ENCODE measurements at regions not wholly inside any gene's neighbourhood (a gene's known extent, or its start where the extent isn't known, plus 50 kb on each side); places are given as distances from the start of the nearest gene placed in this dataset.

DNA sequence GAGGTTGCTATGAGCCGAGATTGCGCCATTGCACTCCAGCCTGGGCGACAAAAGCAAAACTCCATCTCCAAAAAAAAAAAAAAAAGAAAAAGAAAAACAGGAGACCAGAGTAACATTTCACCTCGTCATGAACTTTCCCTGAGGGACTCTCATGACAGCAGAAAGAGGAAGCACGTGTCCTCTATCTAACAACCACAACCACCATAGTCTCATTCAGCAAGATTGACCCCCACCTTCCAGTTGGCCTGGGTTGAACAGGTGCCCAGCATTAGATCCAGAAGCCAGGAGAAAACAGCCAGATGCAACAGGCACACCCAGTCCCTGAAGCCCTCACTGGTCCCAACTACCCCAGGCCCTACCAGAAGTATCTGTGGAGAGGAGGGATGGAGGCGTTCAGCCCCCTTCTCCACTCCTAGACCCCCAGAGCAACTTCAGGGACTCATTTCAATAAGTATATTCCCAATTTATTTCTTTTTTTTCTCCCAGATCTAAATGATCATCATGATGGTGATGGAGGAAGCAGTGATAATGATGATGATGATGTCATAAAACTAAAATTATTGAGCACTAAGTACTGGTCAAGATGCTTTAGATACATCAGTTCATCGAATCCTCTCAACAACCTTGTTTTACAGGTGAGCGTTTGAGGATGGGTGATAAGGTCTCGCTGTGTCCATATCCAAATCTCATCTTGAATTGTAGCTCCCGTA lies 235.0 kb downstream of the EFCAB11 start:
- TF ChIP-seq, protein P1, sequence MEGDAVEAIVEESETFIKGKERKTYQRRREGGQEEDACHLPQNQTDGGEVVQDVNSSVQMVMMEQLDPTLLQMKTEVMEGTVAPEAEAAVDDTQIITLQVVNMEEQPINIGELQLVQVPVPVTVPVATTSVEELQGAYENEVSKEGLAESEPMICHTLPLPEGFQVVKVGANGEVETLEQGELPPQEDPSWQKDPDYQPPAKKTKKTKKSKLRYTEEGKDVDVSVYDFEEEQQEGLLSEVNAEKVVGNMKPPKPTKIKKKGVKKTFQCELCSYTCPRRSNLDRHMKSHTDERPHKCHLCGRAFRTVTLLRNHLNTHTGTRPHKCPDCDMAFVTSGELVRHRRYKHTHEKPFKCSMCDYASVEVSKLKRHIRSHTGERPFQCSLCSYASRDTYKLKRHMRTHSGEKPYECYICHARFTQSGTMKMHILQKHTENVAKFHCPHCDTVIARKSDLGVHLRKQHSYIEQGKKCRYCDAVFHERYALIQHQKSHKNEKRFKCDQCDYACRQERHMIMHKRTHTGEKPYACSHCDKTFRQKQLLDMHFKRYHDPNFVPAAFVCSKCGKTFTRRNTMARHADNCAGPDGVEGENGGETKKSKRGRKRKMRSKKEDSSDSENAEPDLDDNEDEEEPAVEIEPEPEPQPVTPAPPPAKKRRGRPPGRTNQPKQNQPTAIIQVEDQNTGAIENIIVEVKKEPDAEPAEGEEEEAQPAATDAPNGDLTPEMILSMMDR (IDR thresholded peaks at IDR 0.05; ENCODE audit: extremely low read depth, insufficient read depth, missing control alignments) = no peak
- DNase-seq (ENCODE audit: low spot score) = no peak
- in situ Hi-C loops (cut with MboI; ENCODE audit: low pct_unique_long_range_greater_than_20kb, low sequenced_read_pairs, unreplicated experiment) = no loop called here

DNA sequence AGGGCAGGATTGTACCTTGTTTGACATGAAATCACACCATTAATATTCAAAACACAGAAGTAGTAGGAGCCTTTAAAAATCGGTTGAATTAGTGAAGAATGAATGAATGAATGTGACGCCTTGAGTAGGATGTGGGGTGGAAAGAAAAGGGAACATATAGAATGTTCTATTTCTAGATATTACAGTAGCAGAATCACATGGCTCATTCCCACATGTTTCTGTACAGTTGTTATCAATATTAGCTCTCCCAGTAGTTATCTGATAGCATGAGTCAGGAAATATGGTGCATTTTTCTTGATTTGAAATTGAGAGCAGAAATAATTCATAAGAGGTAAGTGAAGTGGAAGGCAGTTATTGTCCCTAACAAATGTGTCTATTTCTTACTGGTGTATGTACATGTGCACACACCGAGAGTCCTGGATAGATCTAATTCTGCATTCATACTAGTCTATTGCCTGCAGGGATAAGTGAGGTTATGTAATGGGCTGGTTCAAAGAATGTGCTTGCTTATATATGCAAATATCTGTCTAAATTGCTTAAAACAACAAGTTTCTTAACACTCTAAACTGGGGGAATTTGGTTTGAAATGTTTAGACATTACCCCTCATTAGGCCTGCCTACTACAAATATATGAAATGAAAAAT lies 245.4 kb downstream of the EFCAB11 start:
- TF ChIP-seq, protein P1 (IDR thresholded peaks at IDR 0.05; ENCODE audit: extremely low read depth, insufficient read depth, missing control alignments) = no peak
- in situ Hi-C loops (cut with MboI; ENCODE audit: low pct_unique_long_range_greater_than_20kb, low sequenced_read_pairs, unreplicated experiment) = no loop called here
- DNase-seq (ENCODE audit: low spot score) = no peak

DNA sequence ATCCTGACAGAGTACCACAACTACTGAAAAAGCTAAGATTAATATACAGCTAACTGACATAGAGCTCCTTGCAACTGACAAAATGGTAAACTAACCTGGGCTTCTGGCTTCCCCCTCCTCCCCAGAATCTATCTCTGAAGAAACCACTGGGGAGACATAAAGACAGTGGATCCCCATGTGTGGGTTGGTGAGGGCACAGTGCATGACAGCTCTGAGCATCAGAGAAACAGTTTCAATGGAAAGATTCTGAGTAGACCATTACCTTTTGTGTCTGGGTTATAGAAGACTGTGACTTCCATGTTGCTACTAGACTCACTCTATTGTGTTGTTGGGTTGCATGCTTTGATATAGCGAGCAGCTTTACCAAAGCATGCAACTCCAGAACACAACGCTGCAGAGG lies 247.4 kb downstream of the EFCAB11 start:
- TF ChIP-seq, protein P1 (IDR thresholded peaks at IDR 0.05; ENCODE audit: extremely low read depth, insufficient read depth, missing control alignments) = no peak
- no peak for DNase-seq (ENCODE audit: low spot score)
- in situ Hi-C loops (cut with MboI; ENCODE audit: low pct_unique_long_range_greater_than_20kb, low sequenced_read_pairs, unreplicated experiment) = no loop called here

DNA sequence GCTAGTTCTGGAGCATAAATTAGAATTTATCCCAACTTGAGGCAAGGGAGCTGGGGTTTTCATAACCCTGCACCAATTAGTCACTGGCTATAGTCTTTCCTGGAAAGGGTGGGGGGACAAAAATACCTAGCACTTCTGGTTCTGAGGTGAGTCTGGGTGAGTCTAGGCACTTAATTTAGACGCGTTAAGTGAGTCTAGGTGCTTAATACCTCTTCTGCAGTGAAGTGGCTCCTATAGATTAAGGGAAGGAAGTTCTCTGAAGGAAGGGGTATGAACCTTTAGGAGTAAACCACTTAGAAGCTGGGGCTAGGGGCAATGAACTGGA lies 251.7 kb downstream of the EFCAB11 start:
- no peak for DNase-seq (ENCODE audit: low spot score)
- TF ChIP-seq, protein P1 (IDR thresholded peaks at IDR 0.05; ENCODE audit: extremely low read depth, insufficient read depth, missing control alignments) = no peak
- in situ Hi-C loops (cut with MboI; ENCODE audit: low pct_unique_long_range_greater_than_20kb, low sequenced_read_pairs, unreplicated experiment) = no loop called here

DNA sequence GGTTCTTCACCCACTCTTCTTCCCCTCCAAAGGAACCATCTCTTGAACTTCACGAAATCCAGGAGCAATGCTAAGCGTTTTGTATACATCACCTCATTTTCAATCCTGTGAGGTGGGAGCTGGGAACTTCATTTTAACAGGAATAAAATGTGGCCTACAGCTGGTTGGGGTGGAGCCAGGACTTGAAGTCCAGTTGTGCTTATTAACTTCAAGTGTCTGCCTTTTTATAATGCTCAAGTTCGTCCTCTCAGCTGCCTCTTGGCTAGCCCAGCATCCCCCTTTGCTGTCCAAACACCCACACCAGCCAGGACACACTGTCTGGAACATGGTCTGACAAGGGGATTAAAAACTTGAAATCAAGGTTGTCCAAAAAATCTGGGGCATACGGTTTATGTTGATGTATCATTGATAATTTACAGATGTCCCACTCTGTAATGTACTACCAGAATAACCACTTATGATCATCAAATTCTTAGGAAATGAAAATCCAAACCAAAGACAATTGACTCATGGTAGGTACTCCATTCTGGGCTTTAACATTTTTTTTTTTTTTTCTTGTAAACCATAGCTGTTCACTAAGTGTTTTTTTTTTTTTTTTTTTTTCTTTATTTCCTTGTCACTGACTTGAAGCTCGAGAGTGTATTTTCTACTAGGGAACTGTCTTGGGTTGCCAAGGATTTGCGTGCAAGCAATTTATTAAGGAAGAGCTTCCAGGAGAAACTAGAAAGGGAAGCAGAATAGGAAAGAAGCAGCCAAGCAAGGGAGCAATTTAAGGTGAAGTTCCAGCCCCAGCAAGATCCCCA lies 252.3 kb downstream of the EFCAB11 start:
- in situ Hi-C loops (cut with MboI; ENCODE audit: low pct_unique_long_range_greater_than_20kb, low sequenced_read_pairs, unreplicated experiment) = no loop called here

More for the DNA sequence above, 252.3 kb downstream of the EFCAB11 start:
- TF ChIP-seq, protein P1 (IDR thresholded peaks at IDR 0.05; ENCODE audit: extremely low read depth, insufficient read depth, missing control alignments) = no peak
- DNase-seq (ENCODE audit: low spot score) = no peak
